MG63 (cell line): ENCODE measurements at regions not wholly inside any gene's neighbourhood (a gene's known extent, or its start where the extent isn't known, plus 50 kb on each side); places are given as distances from the start of the nearest gene placed in this dataset.

Source experiments
- DNase-seq: peaks from one replicate; pipeline ENCODE4 v3.0.0-alpha.2; 2020
- H3K27me3 ChIP-seq: fragments of 250-450 bp; sonication (Bioruptor Pico); 2 replicates; pipeline ENCODE4 v1.5.1; 2020; ENCODE audit warnings: mild to moderate bottlenecking, moderate library complexity
- H3K36me3 ChIP-seq: fragments of 250-450 bp; sonication (Bioruptor Pico); 2 replicates; pipeline ENCODE4 v1.5.1; 2020; ENCODE audit warnings: mild to moderate bottlenecking, moderate library complexity
- H3K4me3 ChIP-seq: fragments of 250-450 bp; sonication (Bioruptor Pico); 2 replicates; pipeline ENCODE4 v1.5.1; 2020; ENCODE audit warnings: mild to moderate bottlenecking, moderate library complexity
- H3K9me3 ChIP-seq: fragments of 250-450 bp; sonication (Bioruptor Pico); 2 replicates; pipeline ENCODE4 v1.5.1; 2020; ENCODE audit warnings: mild to moderate bottlenecking, moderate library complexity

DNA sequence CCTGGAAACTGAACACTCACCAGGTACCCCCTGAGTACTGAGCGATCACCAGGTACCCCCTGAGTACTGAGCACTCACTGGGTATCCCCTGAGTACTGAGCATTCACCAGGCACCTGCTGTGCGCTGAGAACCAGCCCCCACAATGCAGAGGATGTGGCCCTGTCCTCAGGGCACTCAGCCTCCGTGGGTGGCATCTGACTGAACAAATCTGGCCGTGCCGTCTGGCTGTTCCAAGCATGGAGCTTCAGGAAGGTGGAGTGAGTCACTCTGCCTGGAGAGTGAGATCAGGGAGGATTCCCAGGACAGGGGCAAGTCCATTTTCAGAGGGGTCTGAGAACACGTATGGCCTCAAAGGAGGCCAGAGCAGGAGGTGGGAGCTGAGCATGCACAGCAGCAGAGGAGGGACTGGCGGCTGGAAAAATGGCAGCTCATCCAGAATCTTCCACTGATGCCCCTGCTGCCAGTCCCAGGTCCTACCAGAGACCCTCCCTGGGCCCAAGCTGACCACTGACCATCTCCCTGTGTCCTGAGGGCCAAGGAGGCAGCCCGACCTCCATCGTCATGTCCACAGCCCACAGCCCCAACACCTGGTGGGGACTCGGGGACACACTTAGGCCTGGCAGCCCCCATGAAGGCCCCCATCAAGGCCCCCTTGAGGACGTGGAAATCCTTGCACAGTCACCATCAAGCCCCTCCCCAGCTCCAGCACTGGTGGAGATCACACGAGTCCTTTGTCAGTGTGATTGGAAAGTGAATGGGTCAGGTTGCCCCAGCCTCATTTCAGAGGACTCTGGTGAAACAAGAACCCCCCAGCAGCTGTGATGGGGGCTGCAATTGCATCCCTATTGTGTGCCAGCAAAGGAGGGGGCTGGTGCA lies 94.1 kb downstream of the HMX1 start:
- peak; percentile 37 for DNase-seq
- Histone ChIP-seq H3K4me3 (no peak overlapping the region), H3K9me3 (no peaks in the 10 kb centered on the region), H3K27me3 (no peaks in the 10 kb centered on the region), H3K36me3 (no peaks in the 10 kb centered on the region)

DNA sequence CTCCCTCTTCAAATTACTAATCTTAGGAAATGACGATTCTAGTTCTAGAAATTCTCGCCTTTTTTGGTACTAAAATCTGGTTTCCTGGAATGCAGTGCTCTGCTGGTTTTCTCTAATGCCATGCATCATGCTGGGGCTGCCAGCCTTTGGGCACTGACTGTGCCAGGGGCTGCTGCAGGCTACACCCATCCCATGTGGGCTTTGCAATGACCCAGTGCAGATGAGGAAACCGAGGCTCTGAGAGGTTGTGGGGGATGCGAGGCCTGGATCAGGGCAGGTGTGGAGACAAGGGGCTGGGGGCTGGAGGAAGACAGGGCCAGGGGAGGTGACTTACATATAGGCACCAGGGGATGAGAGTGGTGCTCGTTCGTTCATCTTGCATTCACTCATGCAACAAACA lies 95.3 kb downstream of the HMX1 start:
- Histone ChIP-seq H3K9me3 (no peaks in the 10 kb centered on the region), H3K36me3 (no peaks in the 10 kb centered on the region), H3K4me3 (no peak overlapping the region), H3K27me3 (no peaks in the 10 kb centered on the region)
- no peak for DNase-seq

DNA sequence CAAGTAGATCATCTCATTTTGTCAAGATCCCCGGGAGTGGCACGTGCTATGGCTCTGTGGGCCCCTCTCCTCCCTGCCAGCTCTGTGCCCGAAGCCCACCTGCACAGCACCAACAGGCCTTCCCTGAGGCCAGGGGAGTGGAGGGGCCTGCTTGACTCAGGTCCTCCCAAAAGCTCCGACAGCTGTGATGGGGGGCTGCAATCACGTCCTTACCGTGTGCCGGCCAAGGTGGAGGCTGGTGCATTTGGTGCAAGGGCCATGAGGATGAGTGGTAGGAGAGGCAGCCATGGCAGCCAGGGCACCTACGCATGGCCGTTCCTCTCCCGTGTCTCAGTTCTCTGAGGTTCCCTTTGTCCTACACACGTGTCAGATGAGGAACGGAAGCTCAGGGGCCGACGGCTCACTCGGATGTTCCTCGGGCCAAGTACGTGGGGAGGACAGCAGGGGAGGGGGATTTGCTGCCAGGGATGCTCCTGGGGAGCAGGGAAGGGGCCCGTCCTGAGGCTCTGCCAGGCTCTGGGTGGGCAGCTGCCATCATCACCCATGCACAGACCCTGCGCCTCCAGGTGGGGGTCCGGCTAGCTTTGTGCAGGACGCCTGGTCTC lies 95.8 kb downstream of the HMX1 start:
- no peak for DNase-seq
- Histone ChIP-seq H3K27me3 (no peaks in the 10 kb centered on the region), H3K9me3 (no peaks in the 10 kb centered on the region), H3K4me3 (no peak overlapping the region), H3K36me3 (no peaks in the 10 kb centered on the region)

DNA sequence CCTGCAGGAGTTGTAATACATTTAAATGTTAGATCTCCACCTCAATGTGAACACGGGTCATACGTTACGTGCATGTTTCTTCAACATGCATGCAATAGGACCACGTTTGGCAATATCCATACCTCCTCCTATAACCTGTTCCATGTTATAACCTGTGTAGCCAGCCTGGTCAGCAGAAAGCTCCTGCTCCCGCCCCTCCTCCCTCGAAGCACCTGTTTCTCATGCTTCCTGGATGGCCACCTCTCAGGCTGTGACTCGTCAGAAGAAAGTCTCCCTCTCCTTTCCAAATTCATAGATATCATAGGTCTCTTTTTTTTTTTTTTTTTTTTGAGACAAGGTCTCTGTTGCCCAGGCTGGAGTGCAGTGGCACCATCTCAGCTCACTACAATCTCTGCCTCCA lies 96.5 kb downstream of the HMX1 start:
- no peak for DNase-seq
- Histone ChIP-seq H3K4me3 (no peak overlapping the region), H3K27me3 (no peaks in the 10 kb centered on the region), H3K9me3 (no peaks in the 10 kb centered on the region), H3K36me3 (no peaks in the 10 kb centered on the region)

DNA sequence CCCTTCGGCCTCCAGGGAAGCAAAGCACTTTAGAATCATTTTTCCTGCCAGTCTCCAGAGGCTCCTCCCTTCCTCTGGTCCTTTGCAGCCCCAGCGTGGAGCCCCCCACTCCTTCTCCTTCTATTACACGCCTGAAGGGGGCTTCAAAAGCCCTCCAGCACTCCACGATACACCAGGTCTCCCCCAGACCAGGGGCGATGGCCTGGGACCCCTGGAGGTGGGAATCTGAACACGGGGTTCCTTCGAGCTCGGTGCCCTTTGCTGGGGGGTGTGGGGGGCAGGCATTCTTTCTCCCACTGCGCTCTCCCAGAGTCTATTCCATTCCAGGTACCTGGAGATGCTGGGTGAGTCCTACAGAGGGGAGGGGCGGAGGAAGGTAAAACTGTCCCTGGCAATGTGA lies 97.6 kb downstream of the HMX1 start:
- Histone ChIP-seq H3K36me3 (no peaks in the 10 kb centered on the region), H3K9me3 (no peaks in the 10 kb centered on the region), H3K27me3 (no peaks in the 10 kb centered on the region), H3K4me3 (no peak overlapping the region)
- no peak for DNase-seq

DNA sequence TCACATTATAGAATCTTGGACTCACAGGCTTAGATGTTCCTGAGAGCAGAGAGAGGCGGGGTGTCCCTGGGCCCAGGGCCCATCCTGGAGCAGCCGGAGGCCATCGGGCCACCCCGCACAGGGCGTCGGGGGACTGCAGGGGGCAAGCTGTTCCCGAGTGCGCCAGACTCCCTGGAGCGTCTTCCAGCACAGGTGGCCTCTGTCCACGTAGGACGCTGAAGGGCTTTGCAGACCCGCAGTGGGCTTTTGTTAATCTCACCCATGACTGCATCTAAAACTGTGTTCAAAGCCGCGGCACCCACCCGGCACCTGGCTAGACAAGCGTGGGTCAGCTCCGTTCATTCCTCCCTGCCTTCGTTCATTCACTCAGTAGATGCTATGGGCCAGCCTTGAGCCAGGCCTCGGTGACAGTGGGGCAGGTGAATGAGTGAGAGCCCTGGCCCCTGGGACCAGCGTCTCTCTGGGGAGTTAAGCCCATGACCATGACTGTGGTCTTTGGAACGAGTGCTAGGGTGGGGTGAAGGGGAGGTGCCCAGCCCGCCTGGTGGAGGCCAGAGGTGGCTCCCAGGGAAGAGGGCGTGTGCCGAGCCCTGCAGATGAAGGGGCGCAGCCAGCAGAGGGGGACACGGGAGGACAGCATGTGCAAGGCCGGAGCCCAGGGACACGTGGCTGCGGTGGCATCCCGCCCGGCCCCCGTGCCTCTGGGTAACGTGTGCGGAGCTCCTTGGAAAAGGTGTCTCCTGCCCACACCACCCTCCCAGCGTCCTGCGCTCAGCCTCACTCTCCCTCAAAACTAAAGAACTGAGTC lies 98.3 kb downstream of the HMX1 start:
- H3K36me3 ChIP-seq, result no peaks in the 10 kb centered on the region
- H3K4me3 ChIP-seq, result no peak overlapping the region
- H3K9me3 ChIP-seq, result no peaks in the 10 kb centered on the region
- no peaks in the 10 kb centered on the region for H3K27me3 ChIP-seq
- no peak for DNase-seq

DNA sequence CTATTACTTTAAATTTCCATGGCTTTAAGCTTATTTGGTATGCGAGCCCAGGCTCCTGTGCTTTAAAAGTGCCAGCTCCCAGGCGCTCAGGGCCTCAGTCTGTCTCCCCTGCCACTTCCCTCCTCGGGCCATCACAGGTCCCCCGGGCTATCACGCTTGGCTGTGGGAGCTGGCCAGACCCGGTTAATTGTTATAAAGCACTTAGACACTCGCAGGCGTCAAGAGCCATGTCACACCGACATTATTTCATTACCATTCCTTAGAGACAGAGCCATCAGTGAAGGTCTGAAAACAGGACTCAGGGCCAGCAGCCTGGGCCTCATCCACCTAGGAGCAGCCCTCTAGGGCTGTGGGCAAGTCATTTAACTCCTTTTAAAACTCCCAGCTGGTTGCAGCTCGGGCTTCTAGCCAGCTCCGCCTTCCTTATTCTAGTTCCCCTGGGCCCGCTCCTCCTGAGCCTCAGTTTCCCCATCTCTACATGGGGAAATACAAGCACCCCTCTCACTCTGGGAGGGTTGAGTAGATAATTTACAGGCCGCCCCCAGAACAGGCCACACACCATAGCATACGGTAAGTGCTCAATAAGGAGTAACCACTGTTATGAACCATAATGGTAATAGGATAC lies 99.0 kb downstream of the HMX1 start:
- H3K9me3 ChIP-seq, result no peaks in the 10 kb centered on the region
- DNase-seq, result no peak
- no peaks in the 10 kb centered on the region for H3K27me3 ChIP-seq
- no peak overlapping the region for H3K4me3 ChIP-seq
- H3K36me3 ChIP-seq, result no peaks in the 10 kb centered on the region

DNA sequence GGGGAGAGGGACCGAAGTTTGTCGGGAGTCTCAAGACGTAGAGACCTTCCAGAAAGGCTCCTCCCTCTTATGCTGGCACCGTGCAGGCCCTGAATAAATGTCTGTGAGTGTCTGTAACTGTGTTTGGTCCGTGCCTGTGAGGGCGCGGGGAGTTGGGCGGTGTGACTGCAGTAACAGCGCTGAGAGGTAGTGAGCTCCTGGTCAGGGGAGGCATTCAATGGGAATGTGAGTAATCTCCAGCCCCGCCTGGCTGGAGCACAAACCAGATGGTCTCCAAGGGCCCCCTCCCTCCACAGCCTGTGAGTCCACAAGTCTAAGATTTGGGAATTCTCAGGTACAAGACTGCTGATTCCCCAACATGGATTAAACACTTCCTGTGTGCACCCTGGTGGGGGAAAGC lies 100.0 kb downstream of the HMX1 start:
- no peaks in the 10 kb centered on the region for H3K36me3 ChIP-seq
- H3K9me3 ChIP-seq, result no peaks in the 10 kb centered on the region
- no peaks in the 10 kb centered on the region for H3K27me3 ChIP-seq
- DNase-seq, result no peak
- no peak overlapping the region for H3K4me3 ChIP-seq

DNA sequence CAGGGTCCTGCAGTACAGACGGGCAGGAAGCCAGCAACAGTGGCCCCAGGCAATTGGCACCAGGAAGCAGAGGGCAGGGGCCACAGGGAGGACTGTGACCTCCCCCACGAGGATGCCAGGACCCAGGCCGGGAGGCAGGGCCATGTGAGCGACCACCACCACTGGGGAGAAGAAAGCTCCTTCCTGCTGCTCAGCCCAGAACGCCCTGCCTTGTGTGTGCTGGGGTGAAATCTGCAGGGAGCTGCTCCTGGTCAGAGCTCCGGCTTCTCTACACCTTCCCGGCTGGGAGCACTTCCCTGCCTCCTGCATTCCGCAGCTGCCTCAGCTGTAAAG lies 100.4 kb downstream of the HMX1 start:
- no peaks in the 10 kb centered on the region for H3K36me3 ChIP-seq
- no peak overlapping the region for H3K4me3 ChIP-seq
- no peaks in the 10 kb centered on the region for H3K9me3 ChIP-seq
- no peak for DNase-seq
- H3K27me3 ChIP-seq, result no peaks in the 10 kb centered on the region

DNA sequence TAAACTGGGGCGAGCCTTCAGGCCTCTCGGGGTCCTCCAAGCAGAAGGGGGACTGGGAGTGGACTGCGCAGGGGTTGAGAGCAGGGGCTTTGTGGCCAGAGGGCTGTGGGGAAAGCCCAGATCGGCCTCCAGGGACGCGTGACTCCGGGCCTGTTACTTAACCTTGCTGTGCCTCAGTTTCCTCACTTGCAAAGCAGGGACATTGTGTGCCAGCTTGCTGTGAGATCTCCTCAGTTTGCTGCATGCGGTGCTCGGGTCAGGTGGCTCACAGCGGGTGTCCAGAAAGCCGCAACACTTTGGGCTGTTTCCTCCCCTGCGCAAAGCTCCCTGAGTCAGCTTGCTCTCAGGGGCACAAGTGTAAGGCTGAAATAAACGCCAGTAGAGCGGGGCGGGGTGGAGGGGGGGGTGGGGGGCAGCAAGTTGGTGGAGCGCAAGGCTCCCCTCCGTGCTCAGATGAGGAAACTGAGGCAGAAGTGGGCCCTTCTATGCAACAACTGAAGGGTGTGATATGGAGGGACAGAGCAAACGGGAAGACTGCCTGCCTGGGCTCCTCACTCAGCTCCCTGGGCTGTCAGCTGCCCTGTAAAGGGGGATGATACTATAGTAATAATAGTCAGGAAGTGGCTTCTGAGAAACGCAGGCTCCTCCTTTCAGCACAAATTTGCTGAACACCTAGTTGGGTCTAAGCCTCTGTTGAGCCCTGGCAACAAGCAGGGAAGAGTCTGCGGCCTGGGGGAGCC lies 101.0 kb downstream of the HMX1 start:
- Histone ChIP-seq H3K36me3 (no peaks in the 10 kb centered on the region), H3K27me3 (no peaks in the 10 kb centered on the region), H3K4me3 (no peak overlapping the region), H3K9me3 (no peaks in the 10 kb centered on the region)
- DNase-seq, result no peak

DNA sequence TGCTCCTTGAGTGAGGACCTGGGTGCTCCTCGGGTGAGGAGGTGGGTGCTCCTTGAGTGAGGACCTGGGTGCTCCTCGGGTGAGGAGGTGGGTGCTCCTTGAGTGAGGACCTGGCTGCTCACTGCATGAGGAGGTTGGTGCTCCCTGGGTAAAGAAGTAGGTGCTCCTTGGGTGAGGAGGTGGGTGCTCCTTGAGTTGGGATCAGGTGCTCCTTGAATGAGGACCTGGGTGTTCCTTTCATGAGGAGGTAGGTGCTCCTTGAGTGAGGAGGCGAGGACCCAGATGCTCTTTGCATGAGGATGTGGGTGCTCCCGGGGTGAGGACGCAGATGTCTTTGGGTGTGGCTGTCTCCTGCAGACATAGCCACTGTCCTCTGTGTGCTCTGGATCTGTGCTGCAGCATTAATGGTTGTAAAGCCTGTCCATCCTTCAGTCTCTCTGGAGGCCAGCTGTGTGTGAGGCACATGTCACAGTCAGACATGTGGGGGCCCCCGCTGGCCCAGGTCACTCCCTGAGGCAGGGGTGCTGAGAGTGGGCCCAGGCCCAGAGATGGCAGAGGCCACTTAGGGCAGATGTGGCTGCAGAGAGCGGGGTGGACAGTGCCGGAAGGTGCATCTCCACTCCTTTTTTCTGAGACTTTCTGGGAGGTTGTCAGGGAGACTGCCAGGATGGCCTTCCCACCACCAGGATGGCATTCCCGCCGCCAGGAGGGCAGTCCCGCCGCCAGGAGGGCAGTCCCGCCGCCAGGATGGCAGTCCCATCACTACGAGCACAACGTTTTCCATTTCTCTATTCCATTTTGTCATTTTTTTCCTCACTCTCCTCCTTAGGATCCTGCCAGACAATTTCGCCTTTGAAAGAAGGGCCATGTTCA lies 101.8 kb downstream of the HMX1 start:
- DNase-seq, result no peak
- Histone ChIP-seq H3K27me3 (no peaks in the 10 kb centered on the region), H3K36me3 (no peaks in the 10 kb centered on the region), H3K9me3 (no peaks in the 10 kb centered on the region), H3K4me3 (no peak overlapping the region)

DNA sequence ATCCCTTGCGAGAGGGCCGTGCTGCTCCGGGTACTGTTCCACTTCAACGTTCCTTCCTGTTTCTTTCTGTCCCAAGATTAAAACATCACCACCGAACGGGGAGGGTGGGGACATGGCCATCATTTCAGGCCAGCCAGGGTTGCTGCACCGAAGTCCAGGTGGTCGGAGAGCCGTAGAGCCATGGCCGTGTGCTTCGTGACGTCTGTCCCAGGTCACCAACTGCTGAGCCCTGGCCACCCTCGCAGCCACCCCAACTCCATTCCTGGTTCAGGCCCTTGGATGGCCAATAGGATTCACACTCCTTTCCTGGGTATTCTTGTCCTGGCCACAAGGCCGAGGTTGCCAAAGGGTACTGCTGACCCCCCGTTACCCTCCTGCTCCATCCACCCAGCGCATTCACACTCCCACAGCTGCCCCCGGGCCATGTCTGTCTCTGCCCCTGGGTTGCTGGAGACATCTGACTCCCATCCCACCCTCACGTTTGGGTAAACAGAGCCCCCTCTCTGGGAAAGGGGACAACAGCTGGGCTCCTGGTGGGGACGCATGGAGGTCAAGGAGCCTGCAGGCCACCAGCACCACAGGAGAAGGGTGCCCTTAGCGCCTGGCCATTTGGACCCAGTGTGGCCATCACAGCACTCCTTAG lies 103.2 kb downstream of the HMX1 start:
- no peaks in the 10 kb centered on the region for H3K9me3 ChIP-seq
- DNase-seq, result no peak
- no peaks in the 10 kb centered on the region for H3K27me3 ChIP-seq
- H3K4me3 ChIP-seq, result no peak overlapping the region
- H3K36me3 ChIP-seq, result no peaks in the 10 kb centered on the region

DNA sequence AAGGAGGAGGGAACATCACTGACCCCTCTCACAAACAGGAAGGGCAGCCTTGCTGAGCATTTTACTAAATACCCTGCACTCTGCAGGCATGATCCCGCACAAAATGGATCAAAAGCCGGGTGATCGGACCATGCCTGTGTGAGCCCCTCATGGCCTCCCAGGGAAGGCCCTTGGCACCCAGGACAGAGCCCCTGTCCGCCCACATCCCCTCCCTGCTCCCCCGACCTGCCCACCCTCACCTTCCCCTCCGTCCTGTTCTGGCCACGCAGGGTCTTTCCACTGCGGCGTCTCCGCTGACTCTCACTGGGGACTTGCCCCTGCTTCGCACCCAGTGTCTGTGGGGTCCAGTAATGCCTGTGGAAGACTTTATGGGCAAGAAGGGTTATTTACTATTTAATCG lies 105.0 kb downstream of the HMX1 start:
- DNase-seq, result no peak
- H3K27me3 ChIP-seq, result no peaks in the 10 kb centered on the region
- H3K9me3 ChIP-seq, result no peaks in the 10 kb centered on the region
- H3K36me3 ChIP-seq, result no peaks in the 10 kb centered on the region
- H3K4me3 ChIP-seq, result no peak overlapping the region

DNA sequence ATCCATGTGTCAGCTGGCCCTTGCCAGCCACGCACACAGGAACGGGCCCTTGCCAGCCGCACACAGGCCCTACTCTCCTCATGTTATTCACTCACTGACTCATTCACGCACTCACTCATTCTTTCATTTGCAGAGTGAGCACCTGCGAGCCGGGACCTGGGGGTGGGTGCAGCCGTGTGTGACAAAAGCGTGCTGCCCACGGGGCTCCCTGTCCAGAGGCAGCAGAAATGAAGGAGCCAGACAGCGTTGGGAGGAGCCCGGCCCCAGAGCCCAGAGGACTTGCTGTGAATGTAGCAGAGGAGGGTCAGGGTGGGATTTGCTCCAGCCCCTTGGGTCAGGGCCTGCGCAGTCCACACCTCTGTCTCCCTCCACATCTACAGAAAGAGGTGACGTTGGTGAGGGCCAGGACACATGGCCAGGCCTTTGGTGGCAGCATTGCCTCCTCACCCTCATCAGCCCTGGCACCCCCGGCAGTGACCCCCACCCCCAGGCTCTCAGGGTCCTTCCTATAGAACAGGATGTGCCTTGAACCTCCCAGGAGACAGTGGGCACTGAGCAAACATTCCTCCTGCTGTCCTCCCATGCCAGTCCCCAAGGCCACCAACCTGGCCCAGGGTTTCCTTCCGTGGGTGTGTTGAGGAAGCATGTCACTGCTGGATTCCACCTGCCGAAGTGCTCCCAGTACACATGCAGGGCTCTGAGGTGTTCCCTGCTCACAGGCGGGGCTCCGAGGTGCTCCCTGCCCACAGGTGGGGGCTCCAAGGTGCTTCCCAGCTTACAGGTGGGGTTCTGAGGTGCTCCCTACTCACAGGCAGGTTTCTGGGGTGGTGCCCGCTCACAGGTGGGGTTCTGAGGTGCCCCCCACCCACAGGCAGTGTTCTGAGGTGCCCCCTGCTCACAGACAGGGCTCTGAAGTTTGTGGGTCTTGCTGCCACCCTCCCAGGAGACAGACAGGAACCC lies 105.7 kb downstream of the HMX1 start:
- Histone ChIP-seq H3K9me3 (no peaks in the 10 kb centered on the region), H3K27me3 (no peaks in the 10 kb centered on the region), H3K36me3 (no peaks in the 10 kb centered on the region), H3K4me3 (no peak overlapping the region)
- DNase-seq, result no peak
